IMR-90 (cell line): ENCODE measurements at regions not wholly inside any gene's neighbourhood (a gene's known extent, or its start where the extent isn't known, plus 50 kb on each side); places are given as distances from the start of the nearest gene placed in this dataset.
"Not testable (repeated sequence)": the region's sequence is repeated elsewhere in the genome, so short reads cannot be mapped to it uniquely, and the experiment has no call there.

Experiments
- ATAC-seq: fragments of 200-7000 bp; cut with Tn5 transposase; 2 replicates; pipeline ENCODE4 v1.9.1; 2020; ENCODE audit warnings: low read depth, mild to moderate bottlenecking, moderate library complexity
- BruUV-seq: library from RNA; stranded (reverse); fragments of 400-500 nt; replicated peaks from 2 replicates; lab custom pipeline; 2021; lab: Mats Ljungman, UMichigan
- CTCF ChIA-PET: fragments of 300-600 bp; formaldehyde crosslinking; extraction: SDS; loops from one replicate; lab custom pipeline; 2021; ENCODE audit warnings: antibody characterized with exemption; lab: Yijun Ruan, JAX
- POLR2A ChIA-PET: fragments of 300-600 bp; sonication (Branson Sonifier 250); formaldehyde crosslinking; loops from one replicate; lab custom pipeline; 2022; ENCODE audit warnings: antibody characterized with exemption; ENCODE audit not compliant: unreplicated experiment; lab: Charles Lee
- DNase-seq: peaks from one replicate; pipeline ENCODE4 v3.0.0; 2013
- H2AFZ ChIP-seq: replicated peaks from 2 replicates; pipeline ENCODE3; 2013; ENCODE audit warnings: low read length, mild to moderate bottlenecking; ENCODE audit not compliant: poor library complexity
- H2AK5ac ChIP-seq: 2 replicates; pipeline ENCODE4 v1.6.1; 2013; ENCODE audit warnings: low read depth, low read length, inconsistent platforms
- H2AK9ac ChIP-seq: replicated peaks from 2 replicates; pipeline ENCODE3; 2013; ENCODE audit warnings: mild to moderate bottlenecking, low read depth, low read length, moderate library complexity; ENCODE audit not compliant: poor library complexity
- H2BK120ac ChIP-seq: 2 replicates; pipeline ENCODE4 v1.6.1; 2013; ENCODE audit warnings: low read depth, low read length, inconsistent platforms
- H2BK15ac ChIP-seq: 3 replicates; pipeline ENCODE4 v1.6.1; 2013; ENCODE audit warnings: low read depth, low read length, inconsistent platforms
- H2BK20ac ChIP-seq: 2 replicates; pipeline ENCODE4 v1.6.1; 2013; ENCODE audit warnings: low read depth, mild to moderate bottlenecking, inconsistent platforms, low read length, moderate library complexity
- H2BK5ac ChIP-seq: 2 replicates; pipeline ENCODE4 v1.6.1; 2013; ENCODE audit warnings: mild to moderate bottlenecking, low read depth, low read length, inconsistent platforms; ENCODE audit not compliant: poor library complexity, severe bottlenecking
- H3K14ac ChIP-seq: replicated peaks from 2 replicates; pipeline ENCODE4 v1.6.1; 2013; ENCODE audit warnings: low read depth, low read length, inconsistent platforms
- H3K18ac ChIP-seq: 2 replicates; pipeline ENCODE4 v1.6.1; 2013; ENCODE audit warnings: low read depth, low read length, control low read depth
- H3K23ac ChIP-seq: 2 replicates; pipeline ENCODE4 v1.6.1; 2013; ENCODE audit warnings: low read depth, low read length, inconsistent platforms
- H3K27ac ChIP-seq: 2 replicates; pipeline ENCODE4 v1.5.1; 2013; ENCODE audit warnings: mild to moderate bottlenecking, control low read depth, low read length; ENCODE audit not compliant: insufficient read depth
- H3K27me3 ChIP-seq: 2 replicates; pipeline ENCODE4 v1.6.1; 2013; ENCODE audit warnings: low read length; ENCODE audit not compliant: control insufficient read depth, insufficient read depth
- H3K36me3 ChIP-seq: 2 replicates; pipeline ENCODE4 v1.6.1; 2013; ENCODE audit warnings: low read length, mixed read lengths; ENCODE audit not compliant: control insufficient read depth, insufficient read depth
- H3K4ac ChIP-seq: 2 replicates; pipeline ENCODE4 v1.6.1; 2013; ENCODE audit warnings: low read depth, low read length, inconsistent platforms
- H3K4me1 ChIP-seq: 2 replicates; pipeline ENCODE4 v1.6.1; 2013; ENCODE audit warnings: low read length, mixed read lengths; ENCODE audit not compliant: control insufficient read depth, insufficient read depth
- H3K4me2 ChIP-seq: 2 replicates; pipeline ENCODE4 v1.6.1; 2013; ENCODE audit warnings: low read depth, mild to moderate bottlenecking, control low read depth, low read length, moderate library complexity
- H3K4me3 ChIP-seq: 2 replicates; pipeline ENCODE4 v1.5.1; 2013; ENCODE audit warnings: low read depth, mild to moderate bottlenecking, control low read depth, low read length, moderate library complexity; ENCODE audit not compliant: insufficient read depth
- H3K56ac ChIP-seq: 2 replicates; pipeline ENCODE4 v1.6.1; 2013; ENCODE audit warnings: low read length, inconsistent platforms; ENCODE audit not compliant: insufficient read depth; ENCODE audit errors: extremely low read depth
- H3K79me1 ChIP-seq, 2 experiments: 2 replicates each; pipeline ENCODE4 v1.6.1; 2013; ENCODE audit warnings: low read length in 2 of 2, inconsistent platforms in 1 of 2, low read depth in 1 of 2
- H3K9ac ChIP-seq: 2 replicates; pipeline ENCODE4 v1.6.1; 2013; ENCODE audit warnings: low read depth, low read length, control low read depth
- H3K9me1 ChIP-seq: 2 replicates; pipeline ENCODE4 v1.6.1; 2013; ENCODE audit warnings: low read length, inconsistent platforms; ENCODE audit not compliant: insufficient read depth
- H3K9me3 ChIP-seq: 2 replicates; pipeline ENCODE4 v1.6.1; 2013; ENCODE audit warnings: low read length; ENCODE audit not compliant: control insufficient read depth, insufficient read depth
- H4K20me1 ChIP-seq: 2 replicates; pipeline ENCODE4 v1.6.1; 2013; ENCODE audit warnings: low read length, inconsistent platforms; ENCODE audit not compliant: insufficient read depth
- H4K5ac ChIP-seq: 2 replicates; pipeline ENCODE4 v1.6.1; 2013; ENCODE audit warnings: mild to moderate bottlenecking, low read depth, low read length, control low read depth
- H4K8ac ChIP-seq, 2 experiments: 2 replicates each; pipeline ENCODE4 v1.6.1; 2013; ENCODE audit warnings: low read depth in 2 of 2, low read length in 2 of 2, control low read depth in 1 of 2, inconsistent platforms in 1 of 2
- H4K91ac ChIP-seq: 2 replicates; pipeline ENCODE4 v1.6.1; 2013; ENCODE audit warnings: low read depth, low read length, inconsistent platforms; ENCODE audit not compliant: insufficient read depth
- WGBS, 2 experiments: methylation state at CpG; one replicate each; pipeline versions ENCODE4 v1.1.5 to v1.1.7; 2013; ENCODE audit warnings: missing lambda C conversion rate in 2 of 2; ENCODE audit not compliant: insufficient read length in 1 of 2; ENCODE audit errors: extremely low coverage in 2 of 2; 5-methylcytosine and 5-hydroxymethylcytosine counted together
- dilution Hi-C: fragments of 300-500 bp; cut with HindIII; formaldehyde crosslinking; loops from one replicate; pipeline ENCODE4 v1.14.3; 2018; ENCODE audit warnings: low sequenced_read_pairs; ENCODE audit not compliant: unreplicated experiment
- in situ Hi-C: fragments of 300-500 bp; cut with MboI; formaldehyde crosslinking; loops from 3 replicates; pipeline ENCODE4 v1.14.3; 2019; ENCODE audit warnings: low sequenced_read_pairs, inconsistent platforms, mixed read lengths
- intact Hi-C: fragments of 100-400 bp; cut with micrococcal nuclease; formaldehyde crosslinking; loops from 2 replicates; pipeline ENCODE4 v1.10.0; 2022

DNA sequence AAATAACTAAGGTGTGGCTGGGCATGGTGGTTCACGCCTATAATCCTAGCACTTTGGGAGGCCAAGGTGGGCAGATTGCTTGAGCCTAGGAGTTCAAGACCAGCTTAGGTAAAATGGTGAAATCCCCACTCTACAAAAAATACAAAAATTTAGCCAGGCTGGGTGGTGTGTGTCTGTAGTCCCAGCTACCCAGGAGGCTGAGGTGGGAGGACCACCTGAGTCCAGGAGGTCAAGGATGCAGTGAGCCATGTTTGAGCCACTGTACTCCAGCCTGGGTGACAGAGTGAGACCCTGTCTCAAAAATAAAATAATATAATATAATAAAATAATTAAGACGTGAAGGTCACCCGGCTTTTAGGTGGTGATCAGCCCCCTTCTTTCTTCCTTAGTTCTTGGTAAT lies 58.0 kb upstream of the SUB1 start:
- H3K14ac ChIP-seq, CTCF ChIA-PET, DNase-seq, H3K79me1 ChIP-seq, H3K27ac ChIP-seq, H2BK15ac ChIP-seq, H3K23ac ChIP-seq, dilution Hi-C loops, H2AFZ ChIP-seq, in situ Hi-C loops, intact Hi-C loops, H3K9ac ChIP-seq, H3K4me2 ChIP-seq, H4K8ac ChIP-seq, H4K20me1 ChIP-seq, H3K9me3 ChIP-seq, H3K18ac ChIP-seq, ATAC-seq, H2AK9ac ChIP-seq, H2BK5ac ChIP-seq, H2BK120ac ChIP-seq, H2BK20ac ChIP-seq, H3K36me3 ChIP-seq, H3K4me3 ChIP-seq, H3K27me3 ChIP-seq, H4K91ac ChIP-seq, BruUV-seq, H3K56ac ChIP-seq, POLR2A ChIA-PET, H3K4ac ChIP-seq, H2AK5ac ChIP-seq, H3K9me1 ChIP-seq: not testable (repeated sequence)
- Histone ChIP-seq H4K5ac (peak overlapping the region; percentile 80; the same call in 1 of the 2 replicates), H3K4me1 (peaks cover 12% of the 10 kb centered on the region)
- WGBS, 2 experiments, result no CpG with 5 or more reads among the region's 3 CpGs
